ENCODE measurements at regions not wholly inside any gene's neighbourhood (a gene's known extent, or its start where the extent isn't known, plus 50 kb on each side); places are given as distances from the start of the nearest gene placed in this dataset.

GRCh38 chr7:130948822-130949221 is 214.8 kb upstream of the KLF14 start:
- no peak for TF ChIP-seq CTCF (IDR thresholded peaks at IDR 0.05)
- no peak for TF ChIP-seq POLR2AphosphoS5 (IDR thresholded peaks at IDR 0.05)
- TF ChIP-seq POLR2A (IDR thresholded peaks at IDR 0.05; ENCODE audit: low read depth): no peak
- TF ChIP-seq EP300 (IDR thresholded peaks at IDR 0.05): no peak

Data from esophagus muscularis mucosa (tissue), 4 donors.